ENCODE measurements at regions not wholly inside any gene's neighbourhood (a gene's known extent, or its start where the extent isn't known, plus 50 kb on each side); places are given as distances from the start of the nearest gene placed in this dataset.

DNA sequence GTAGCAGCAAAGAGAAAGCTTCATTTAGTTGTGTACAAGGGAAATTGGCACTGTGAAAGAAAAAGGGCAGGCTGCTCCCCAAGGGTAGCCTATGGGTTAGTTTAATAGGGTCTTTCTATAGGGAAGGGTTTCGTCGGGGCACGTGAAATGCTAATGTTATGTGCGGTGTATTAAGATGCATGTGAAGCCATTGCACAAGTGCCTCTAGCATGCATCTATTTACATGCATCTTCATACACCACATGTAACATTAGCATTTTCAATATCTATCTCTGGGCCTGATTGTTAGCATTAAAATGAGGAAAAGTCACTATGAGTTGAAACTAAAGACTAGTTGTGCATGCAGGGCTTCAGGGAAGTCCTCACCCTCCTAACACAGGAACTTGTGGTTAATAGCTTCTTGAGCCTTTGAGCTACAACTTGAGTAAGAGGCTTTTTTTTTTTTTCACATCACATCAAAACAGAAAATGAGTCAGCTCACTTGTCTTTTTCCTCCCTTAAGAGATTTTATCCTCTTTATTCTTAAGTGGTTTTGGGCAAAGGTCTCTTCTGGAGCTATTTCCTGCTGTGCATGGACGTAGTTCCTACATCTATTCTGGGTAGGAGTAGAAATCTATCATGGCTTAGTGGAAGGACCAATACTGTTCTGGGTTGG is 613.4 kb downstream of the ZPLD1 start:
- Mint-ChIP-seq H3K4me3 (no peak overlapping the region), H3K4me1 (no peaks in the 10 kb centered on the region), H3K27me3 (no peaks in the 10 kb centered on the region), H3K9me3 (no peaks in the 10 kb centered on the region), H3K36me3 (no peaks in the 10 kb centered on the region), H3K27ac (no peak overlapping the region)
- ATAC-seq, result no peak

DNA sequence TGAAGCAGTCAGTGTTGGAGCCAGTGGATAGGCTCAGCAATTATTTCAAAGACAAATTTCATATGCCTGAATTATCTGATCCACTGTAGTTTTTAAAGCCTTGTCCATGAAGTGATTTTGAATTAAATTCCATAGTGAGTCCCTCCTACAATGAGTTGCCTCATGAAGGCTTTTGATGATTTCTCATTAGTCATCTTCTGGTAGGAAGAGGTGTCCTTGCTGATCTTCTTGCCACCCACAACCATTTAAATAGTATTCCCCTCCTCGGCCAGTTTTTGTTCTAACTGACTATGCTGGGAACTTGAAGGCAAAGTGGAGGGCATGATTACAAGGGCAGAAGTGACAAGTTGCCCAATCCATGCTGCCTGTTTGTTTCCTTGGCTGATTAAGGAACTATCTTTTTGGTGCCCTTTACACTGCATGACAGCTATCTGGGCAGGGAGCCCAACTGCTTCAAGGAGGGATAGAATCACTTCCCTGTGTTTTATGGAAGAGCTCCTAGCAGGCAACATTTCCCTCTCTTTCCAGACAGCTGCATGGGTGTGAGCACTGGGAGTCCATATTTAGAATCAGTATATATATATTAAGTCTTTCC is 617.5 kb downstream of the ZPLD1 start:
- Mint-ChIP-seq H3K9me3 (no peaks in the 10 kb centered on the region), H3K4me1 (no peaks in the 10 kb centered on the region), H3K36me3 (no peaks in the 10 kb centered on the region), H3K4me3 (no peak overlapping the region), H3K27me3 (no peaks in the 10 kb centered on the region), H3K27ac (no peak overlapping the region)
- ATAC-seq, result no peak

DNA sequence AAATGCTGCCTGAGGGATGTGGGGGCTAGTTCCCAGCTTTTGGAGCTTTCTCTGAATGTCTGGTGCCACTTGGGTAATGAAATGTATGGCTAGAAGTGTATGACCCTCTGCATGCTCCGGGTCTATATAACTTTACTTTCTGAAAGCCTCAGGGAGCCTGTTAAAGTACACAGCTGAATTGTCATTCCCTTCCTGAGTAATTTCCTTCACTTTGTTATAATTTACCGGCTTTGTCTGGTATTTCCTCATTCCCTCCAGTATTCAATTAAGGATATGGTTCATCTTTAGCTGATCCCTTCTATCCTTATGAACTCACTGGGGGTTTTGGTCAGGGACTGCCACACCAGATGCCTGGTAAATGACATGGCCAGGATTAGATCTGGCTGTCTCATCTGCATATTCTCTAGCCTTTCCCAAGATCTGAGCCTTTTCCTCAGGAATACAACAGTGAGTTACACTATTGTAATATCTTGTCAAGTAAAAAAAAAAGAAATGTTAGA is 620.3 kb downstream of the ZPLD1 start:
- Mint-ChIP-seq H3K36me3 (no peaks in the 10 kb centered on the region), H3K4me3 (no peak overlapping the region), H3K9me3 (no peaks in the 10 kb centered on the region), H3K27me3 (no peaks in the 10 kb centered on the region), H3K27ac (no peak overlapping the region), H3K4me1 (no peaks in the 10 kb centered on the region)
- no peak for ATAC-seq

DNA sequence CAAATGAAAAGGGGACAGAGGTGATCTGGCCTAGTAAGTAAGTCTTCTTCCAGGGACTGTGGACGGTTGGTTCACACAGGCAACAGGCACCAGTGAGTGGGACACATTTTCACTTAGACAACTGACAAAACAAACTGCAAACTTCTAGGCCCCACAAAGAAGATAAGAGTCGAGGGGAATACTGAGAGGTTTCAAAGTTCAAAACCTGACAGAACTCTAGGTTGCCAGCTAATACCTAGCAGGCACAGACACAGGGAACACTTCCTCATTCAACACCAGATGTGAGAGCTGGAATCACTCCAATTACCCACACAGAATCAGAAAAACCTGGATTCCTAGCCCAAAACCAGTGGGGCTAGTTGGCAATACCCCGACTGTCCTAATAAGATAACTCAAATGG is 621.7 kb downstream of the ZPLD1 start:
- Mint-ChIP-seq H3K4me1 (no peaks in the 10 kb centered on the region), H3K27me3 (no peaks in the 10 kb centered on the region), H3K4me3 (no peak overlapping the region), H3K9me3 (no peaks in the 10 kb centered on the region), H3K36me3 (no peaks in the 10 kb centered on the region), H3K27ac (no peak overlapping the region)
- ATAC-seq, result no peak

DNA sequence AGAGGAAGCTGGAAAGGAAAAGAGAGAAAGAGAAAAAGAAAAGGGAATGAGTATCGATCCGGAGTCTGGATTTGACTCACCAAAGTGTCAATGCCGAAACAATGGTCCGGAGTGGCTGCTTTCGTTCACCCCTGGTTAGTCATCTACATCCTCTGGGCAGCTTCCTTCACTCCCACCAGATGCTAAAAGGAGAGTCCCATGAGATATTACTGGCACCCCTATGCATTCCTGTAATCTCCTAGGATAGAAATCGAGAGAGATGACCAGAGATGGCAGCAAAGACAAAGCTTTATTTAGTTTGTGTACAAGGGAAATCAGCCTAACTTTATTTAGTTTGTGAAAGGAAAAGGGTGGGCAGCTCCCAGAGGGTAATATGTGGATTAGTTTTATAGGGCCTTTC is 622.2 kb downstream of the ZPLD1 start:
- Mint-ChIP-seq H3K27ac (no peak overlapping the region), H3K9me3 (no peaks in the 10 kb centered on the region), H3K4me1 (no peaks in the 10 kb centered on the region), H3K27me3 (no peaks in the 10 kb centered on the region), H3K36me3 (no peaks in the 10 kb centered on the region), H3K4me3 (no peak overlapping the region)
- ATAC-seq, result no peak

DNA sequence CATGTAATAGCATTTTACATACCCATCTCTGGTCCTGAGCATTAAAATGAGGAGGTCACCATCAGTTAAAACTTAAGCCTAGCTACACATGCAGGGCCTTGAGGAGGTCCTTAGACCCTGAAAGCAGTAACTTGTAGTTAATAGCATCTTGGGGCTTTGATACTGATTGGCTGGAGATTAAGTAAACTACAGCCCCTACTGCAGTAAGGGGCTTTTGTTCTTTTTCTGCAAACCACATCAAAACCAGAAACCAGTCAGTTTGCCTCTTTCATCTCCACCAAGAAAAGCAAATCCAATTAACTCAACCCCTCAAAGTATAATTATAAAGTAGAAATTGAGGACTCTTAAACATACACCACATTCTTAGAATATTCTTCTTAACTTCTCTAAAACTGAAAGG is 622.7 kb downstream of the ZPLD1 start:
- no peaks in the 10 kb centered on the region for H3K27me3 Mint-ChIP-seq
- no peak overlapping the region for H3K27ac Mint-ChIP-seq
- H3K36me3 Mint-ChIP-seq, result no peaks in the 10 kb centered on the region

DNA sequence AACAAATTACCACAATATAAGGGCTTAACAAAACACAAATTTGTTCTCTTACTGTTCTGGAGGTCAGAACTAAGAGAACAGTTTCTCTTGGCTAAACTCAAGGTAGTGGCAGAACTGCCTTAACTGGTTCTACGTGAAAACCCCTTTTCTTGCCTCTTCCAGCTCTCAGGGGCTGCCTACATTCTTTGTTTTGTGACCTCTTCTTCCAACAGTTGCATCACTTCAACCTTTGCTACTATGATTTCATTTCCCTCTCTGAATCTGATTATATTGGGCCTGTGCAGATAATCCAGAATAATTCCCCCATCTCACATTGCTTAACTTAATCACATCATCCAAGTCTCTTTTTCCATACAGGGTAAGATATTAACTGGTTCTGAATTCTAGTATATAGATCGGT is 624.6 kb downstream of the ZPLD1 start:
- no peak for ATAC-seq
- Mint-ChIP-seq H3K9me3 (no peaks in the 10 kb centered on the region), H3K27me3 (no peaks in the 10 kb centered on the region), H3K27ac (no peak overlapping the region), H3K4me1 (no peaks in the 10 kb centered on the region), H3K4me3 (no peak overlapping the region), H3K36me3 (no peaks in the 10 kb centered on the region)

More for the DNA sequence above, 622.7 kb downstream of the ZPLD1 start:
- no peak overlapping the region for H3K4me3 Mint-ChIP-seq
- ATAC-seq, result no peak
- H3K4me1 Mint-ChIP-seq, result no peaks in the 10 kb centered on the region
- no peaks in the 10 kb centered on the region for H3K9me3 Mint-ChIP-seq

DNA sequence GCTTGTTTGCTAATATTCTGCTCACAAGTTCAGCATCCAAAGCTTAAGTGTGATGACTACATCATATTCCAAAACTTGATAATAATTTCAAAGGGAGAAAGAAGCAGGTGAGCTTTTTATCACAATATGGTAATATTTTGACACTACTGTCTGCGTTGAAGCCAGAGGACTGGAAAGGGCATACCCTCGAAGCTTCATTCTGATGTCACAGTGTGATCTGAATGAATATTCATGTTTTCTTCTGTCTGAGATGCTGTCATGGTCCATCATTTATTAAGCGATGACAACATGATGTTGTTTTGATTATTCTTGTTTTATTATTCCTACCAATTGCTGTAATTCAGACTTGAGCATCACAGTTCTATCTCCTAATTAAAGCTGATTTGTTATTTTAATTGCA is 625.4 kb downstream of the ZPLD1 start:
- Mint-ChIP-seq H3K27ac (no peak overlapping the region), H3K4me1 (no peaks in the 10 kb centered on the region), H3K27me3 (no peaks in the 10 kb centered on the region), H3K9me3 (no peaks in the 10 kb centered on the region), H3K4me3 (no peak overlapping the region), H3K36me3 (no peaks in the 10 kb centered on the region)
- no peak for ATAC-seq

DNA sequence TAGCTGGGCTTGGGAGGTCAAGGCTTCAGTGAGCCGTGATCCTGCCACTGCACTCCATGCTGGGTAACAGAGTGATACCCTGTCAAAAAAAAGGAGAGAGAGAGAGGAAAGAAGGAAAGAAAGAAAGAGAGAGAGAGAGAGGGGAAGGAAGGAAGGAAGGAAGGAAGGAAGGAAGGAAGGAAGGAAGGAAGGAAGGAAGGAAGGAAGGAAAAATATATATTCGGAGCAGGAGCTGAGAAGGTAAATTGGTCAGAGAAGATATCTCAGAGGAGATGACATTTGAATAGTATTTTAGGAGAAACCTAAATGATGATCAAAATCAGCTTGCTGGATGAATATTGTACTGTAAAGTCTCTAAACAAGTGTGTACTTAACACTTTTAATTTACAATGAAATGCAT is 633.1 kb downstream of the ZPLD1 start:
- Mint-ChIP-seq H3K4me3 (no peak overlapping the region), H3K4me1 (no peaks in the 10 kb centered on the region), H3K9me3 (peaks cover 2% of the 10 kb centered on the region), H3K27ac (no peak overlapping the region), H3K36me3 (no peaks in the 10 kb centered on the region), H3K27me3 (no peaks in the 10 kb centered on the region)
- ATAC-seq, result no peak

GRCh38 chr3:103075282-103075681 is 640.5 kb downstream of the ZPLD1 start:
- no peak overlapping the region for H3K4me3 Mint-ChIP-seq
- H3K27ac Mint-ChIP-seq, result no peak overlapping the region
- ATAC-seq, result no peak
- H3K36me3 Mint-ChIP-seq, result no peaks in the 10 kb centered on the region
- H3K9me3 Mint-ChIP-seq, result no peaks in the 10 kb centered on the region
- no peaks in the 10 kb centered on the region for H3K4me1 Mint-ChIP-seq
- no peaks in the 10 kb centered on the region for H3K27me3 Mint-ChIP-seq

- peaks cover 2% of the 10 kb centered on the region for H3K9me3 Mint-ChIP-seq
- H3K27me3 Mint-ChIP-seq, result no peaks in the 10 kb centered on the region
- no peak for ATAC-seq
- H3K4me1 Mint-ChIP-seq, result no peaks in the 10 kb centered on the region
- H3K36me3 Mint-ChIP-seq, result no peaks in the 10 kb centered on the region
- H3K27ac Mint-ChIP-seq, result no peak overlapping the region
- H3K4me3 Mint-ChIP-seq, result no peak overlapping the region
Measured at GRCh38 chr3:103077910-103078309, 643.1 kb downstream of the ZPLD1 start.

DNA sequence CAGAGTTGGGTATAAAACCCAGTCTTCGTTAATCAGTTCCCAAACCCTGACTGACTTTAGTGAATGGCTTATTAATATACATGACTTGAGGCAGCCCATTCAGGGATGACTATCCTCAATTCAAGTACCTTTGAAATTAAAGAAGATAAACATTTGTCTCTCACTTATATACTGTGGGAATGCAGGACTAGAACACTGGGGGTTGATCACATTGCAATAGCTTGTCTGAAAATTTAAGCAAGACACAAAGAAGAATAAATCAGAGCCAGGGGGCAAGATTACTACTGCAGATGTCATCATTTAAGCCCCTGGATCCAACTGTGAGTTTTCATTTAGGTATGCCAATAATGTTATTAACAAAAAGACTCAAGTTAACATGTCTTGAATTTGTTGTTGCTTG is 647.7 kb downstream of the ZPLD1 start:
- H3K9me3 Mint-ChIP-seq, result peaks cover 2% of the 10 kb centered on the region
- no peak for ATAC-seq
- no peaks in the 10 kb centered on the region for H3K4me1 Mint-ChIP-seq
- H3K36me3 Mint-ChIP-seq, result no peaks in the 10 kb centered on the region
- H3K27ac Mint-ChIP-seq, result no peak overlapping the region
- H3K4me3 Mint-ChIP-seq, result no peak overlapping the region
- no peaks in the 10 kb centered on the region for H3K27me3 Mint-ChIP-seq

GRCh38 chr3:103083848-103084631 is 649.2 kb downstream of the ZPLD1 start:
- Mint-ChIP-seq H3K9me3 (peaks cover 2% of the 10 kb centered on the region), H3K4me3 (no peak overlapping the region), H3K27ac (no peak overlapping the region), H3K4me1 (no peaks in the 10 kb centered on the region), H3K27me3 (no peaks in the 10 kb centered on the region), H3K36me3 (no peaks in the 10 kb centered on the region)
- ATAC-seq, result no peak

DNA sequence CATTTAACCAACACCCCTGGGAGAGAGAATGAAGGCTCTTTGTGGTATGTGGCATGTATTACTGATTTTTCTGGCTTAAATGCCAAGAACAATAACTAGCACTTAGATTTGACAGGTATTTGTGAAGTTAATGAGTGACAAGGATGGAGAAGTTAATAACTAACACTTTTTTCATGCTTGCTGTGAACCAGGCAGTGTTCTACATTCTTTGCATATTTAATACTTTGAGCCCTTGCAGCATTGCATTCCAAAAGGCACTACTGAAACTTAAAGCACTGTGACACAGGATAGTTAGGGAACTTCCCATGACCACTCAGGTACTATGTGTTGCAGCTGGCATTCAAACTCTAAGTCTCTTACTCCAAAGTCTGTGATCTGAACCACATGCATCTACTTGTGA is 650.6 kb downstream of the ZPLD1 start:
- Mint-ChIP-seq H3K9me3 (peaks cover 2% of the 10 kb centered on the region), H3K36me3 (no peaks in the 10 kb centered on the region), H3K27ac (no peak overlapping the region), H3K27me3 (no peaks in the 10 kb centered on the region), H3K4me1 (no peaks in the 10 kb centered on the region), H3K4me3 (no peak overlapping the region)
- no peak for ATAC-seq

DNA sequence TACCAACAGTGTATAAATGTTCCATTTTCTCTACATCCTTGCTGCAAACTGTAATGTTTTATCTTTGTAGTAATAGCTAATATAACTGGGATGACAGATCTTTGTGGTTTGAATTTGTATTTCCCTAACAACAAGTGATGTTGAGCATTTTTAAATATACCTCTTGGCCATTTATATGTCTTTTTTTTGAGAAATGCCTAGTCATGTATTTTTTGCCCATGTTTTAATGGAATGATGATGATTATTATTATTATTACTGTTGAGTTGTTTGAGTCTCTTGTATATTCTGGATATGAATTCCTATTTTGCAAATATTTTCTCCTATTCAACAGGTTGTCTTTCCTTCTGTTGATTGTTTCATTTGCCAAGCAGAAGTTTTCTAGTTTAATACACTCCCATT is 654.9 kb downstream of the ZPLD1 start:
- H3K9me3 Mint-ChIP-seq, result no peaks in the 10 kb centered on the region
- no peaks in the 10 kb centered on the region for H3K27me3 Mint-ChIP-seq
- H3K4me1 Mint-ChIP-seq, result no peaks in the 10 kb centered on the region
- no peaks in the 10 kb centered on the region for H3K36me3 Mint-ChIP-seq
- no peak for ATAC-seq
- H3K4me3 Mint-ChIP-seq, result no peak overlapping the region
- no peak overlapping the region for H3K27ac Mint-ChIP-seq

GRCh38 chr3:103105206-103105605 is 670.4 kb downstream of the ZPLD1 start:
- no peak for ATAC-seq
- Mint-ChIP-seq H3K27ac (no peak overlapping the region), H3K4me3 (no peak overlapping the region), H3K36me3 (no peaks in the 10 kb centered on the region), H3K9me3 (no peaks in the 10 kb centered on the region), H3K4me1 (no peaks in the 10 kb centered on the region), H3K27me3 (no peaks in the 10 kb centered on the region)
